ENCODE measurements at regions not wholly inside any gene's neighbourhood (a gene's known extent, or its start where the extent isn't known, plus 50 kb on each side); places are given as distances from the start of the nearest gene placed in this dataset.
"Not testable (repeated sequence)": the region's sequence is repeated elsewhere in the genome, so short reads cannot be mapped to it uniquely, and the experiment has no call there.

DNA sequence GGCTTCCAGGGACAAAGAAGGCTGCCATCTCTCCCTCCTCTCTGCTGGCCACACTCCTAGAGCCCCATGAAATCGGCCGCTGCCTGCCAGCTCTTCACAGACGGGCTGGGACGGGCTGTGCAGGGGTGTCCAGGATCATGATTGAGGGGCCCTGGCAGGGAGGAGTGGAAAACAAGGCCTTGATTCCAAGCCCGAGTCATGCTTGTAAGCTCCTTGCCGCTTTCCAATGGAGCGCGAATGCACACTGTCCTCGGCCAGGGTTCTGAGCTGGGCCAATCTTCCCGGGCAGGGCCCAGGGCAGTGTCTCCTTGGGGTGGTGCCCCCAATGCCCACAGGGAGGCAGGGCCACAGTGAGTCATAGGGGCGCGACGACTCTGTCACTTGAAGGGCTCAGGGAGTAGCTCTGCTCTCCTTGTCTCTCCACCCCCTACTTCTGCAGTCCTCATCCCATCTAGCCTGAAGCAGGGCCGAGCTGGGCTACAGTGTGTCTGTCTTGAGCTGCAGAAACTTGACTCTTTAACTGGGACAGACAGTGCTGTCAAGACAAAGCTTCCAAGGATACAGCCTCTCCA, 186.2 kb upstream of the SVIL start:
- no peak for DNase-seq

DNA sequence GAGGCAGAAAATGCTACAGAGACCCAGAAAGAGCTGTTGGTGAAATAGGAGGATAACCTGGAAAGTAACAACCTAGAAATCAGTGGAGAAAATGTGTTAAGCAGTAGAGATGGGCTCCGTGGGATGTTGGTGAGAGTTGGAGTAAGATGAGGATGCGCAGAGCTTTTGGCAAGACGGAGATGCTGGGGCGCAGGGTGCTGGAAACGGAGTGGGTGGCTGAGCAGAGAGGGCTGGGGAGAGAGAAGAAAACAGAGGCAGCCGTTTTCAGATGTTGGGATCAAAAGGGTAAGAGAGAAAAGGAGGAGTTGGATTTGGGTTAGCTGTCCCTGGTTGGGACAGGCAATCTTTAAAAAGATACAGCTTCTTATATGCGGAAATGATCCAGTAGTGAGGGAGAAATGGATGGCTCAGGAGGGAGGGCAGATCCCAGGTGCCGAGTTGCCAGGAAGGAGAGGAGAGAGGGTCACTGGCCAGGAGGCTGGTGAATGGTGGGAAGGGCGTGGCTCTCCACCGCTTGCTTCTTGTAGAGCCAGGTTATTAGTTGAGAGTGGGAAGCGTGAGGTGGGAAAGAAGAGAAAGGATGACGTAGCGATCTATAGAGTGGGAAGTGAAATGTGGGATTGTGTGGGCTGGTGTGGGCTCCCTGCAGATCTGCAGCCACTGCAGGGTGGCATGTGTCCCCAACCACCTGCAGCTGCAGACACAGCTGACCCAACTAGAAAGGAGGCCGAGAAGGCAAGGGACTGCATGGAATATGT, 182.2 kb upstream of the SVIL start:
- no peak for DNase-seq

DNA sequence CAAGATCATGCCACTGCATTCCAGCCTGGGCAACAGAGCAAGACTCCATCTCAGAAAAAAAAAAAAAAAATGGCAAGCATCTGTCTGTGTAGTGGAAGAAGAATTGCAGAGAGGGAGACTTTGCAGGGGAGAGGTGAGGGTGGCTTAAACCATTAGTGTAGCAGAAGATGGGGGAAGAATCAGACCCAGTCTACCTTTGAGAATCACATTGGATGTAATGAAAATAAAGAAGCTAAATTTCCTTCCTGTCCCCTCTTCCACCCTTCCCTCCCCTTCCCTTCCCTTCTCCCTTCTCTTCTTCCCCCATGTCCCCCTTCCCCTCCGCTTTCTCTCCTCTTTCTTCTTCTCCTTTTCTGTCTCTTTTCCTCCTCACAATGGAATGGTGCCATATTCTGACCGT, 180.8 kb upstream of the SVIL start:
- DNase-seq, result no peak

DNA sequence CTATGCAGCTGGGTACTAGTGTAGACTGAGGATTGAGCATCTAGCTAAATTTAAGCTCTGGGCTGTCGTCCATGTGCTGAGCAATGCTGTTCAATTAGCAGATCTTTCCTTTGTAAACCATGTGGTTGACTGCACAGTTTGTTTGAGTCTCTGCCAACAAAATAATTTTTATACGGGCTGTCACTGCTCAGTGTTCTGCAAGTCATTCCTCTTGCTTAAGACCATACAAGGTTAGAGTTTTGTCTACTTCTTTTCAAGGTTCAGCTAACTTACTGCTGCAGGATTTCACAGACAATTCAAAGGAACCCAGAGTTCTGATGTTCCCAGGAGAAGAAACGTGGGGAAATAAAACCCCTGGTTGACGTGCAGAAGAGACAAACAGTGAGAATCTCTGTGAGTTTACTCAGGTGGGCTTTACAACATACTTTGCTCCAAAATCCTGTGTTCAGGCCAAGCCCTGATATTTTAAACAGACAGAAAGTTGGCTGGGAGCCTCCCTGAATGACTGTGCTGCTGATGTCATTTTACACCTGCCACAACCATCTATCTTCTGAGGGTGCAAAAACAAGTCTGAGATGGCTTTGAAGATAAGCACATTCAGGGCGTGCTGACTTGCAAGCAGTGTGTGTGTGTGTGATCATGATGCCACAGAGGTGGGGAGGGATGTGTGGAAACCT, 177.1 kb upstream of the SVIL start:
- DNase-seq, result no peak

DNA sequence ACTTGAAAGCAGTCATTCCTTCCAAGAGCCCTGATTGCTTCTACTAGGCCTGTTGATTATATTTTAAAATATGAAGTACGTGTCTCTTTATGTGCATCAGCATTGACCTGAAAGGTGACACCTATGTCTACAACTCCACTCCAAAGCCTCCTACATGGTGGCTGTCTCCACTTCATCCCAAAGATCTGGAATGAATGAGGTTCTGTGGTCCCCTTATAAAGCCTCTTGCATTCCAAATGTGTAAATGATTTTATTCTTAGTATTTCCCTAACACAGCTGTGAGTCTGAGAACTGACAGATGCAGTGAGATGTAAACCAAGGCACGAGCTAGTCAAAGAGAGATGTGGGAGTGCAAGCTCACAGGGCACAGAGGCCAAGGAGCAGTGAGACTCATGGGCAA, 176.0 kb upstream of the SVIL start:
- DNase-seq, result no peak

DNA sequence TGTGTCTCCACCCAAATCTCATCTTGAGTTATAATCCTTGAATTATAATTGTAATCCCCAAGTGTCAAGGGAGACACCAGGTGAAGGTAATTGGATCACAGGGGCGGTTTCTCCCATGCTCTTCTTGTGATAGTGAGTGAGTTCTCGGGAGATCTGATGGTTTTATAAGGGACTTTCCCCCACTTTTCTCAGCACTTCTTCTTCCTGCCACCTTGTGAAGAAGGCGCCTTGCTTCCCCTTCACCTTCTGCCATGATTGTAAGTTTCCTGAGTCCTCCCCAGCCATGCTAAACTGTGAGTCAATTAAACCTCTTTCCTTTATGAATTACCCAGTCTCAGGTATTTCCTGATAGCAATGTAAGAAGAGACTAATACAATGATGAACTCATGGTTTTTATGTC, 175.5 kb upstream of the SVIL start:
- not testable (repeated sequence) for DNase-seq

DNA sequence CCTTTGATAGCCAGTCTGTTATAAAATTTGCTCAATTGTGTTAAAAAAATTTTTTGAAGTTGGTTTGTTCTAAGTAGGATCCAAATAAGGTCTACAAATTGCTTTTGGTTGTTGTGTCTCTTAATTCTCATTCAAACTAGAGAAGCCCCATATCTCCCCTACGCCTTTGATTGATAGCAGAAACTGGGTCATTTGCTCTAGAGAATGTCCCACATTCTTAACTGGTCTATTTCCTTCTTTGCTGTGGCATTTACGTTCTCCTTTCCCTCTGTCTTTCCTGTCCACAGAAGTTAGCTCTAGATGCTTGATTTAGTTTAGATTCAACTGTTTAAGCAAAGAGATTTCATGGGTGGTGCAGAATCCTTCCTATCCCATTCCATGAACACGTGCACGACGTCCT, 174.6 kb upstream of the SVIL start:
- DNase-seq, result no peak

DNA sequence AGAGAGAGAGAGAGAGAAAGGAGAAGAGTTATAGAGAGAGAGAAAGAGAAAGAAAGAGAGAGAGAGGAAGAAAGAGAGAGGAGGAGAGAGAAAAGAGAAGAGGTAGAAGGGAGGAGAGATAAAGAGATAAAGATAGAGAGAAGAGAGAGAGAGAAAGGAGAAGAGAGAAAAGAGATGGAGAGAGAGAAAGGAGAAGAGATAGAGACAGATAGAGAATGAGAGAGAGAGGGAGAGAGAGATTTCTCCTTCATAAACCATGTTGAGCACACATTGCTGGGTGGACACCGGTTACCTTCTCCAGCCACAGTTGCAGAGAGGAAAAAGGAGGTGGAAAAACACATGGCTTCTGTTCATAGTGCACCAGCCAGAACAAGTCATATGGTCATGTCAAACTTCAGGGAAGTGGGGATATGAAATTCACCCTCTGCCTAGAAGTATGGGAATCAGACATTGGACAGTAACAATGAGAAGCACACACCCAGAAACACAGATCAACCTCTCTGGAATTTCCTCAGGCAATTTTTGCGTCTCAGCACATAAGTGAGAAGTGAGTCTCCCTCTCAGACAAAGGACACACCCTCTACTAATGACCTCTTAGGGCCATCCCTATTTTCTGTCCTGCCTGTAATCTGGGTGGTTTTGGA, 172.5 kb upstream of the SVIL start:
- no peak for DNase-seq

DNA sequence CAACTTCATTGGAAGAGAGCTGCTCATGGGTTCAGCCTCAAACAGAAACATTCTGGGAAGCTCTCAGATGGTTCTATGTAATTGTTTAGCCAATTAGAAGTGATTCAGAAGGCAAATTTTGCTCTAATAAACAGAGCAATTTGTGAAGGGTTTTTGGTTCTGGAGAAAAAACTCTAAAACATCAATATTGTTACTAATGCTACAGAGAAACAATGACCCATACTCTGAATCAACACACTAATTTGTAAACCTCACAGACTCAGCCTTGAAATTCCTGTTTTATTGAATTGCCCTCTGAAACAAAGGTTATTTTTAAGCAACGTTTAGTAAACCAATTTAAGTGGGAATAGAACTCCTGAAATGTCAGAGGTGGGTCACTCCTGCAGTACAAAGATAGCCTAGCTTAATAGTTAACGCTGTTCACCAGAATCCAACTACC, 171.6 kb upstream of the SVIL start:
- no peak for DNase-seq

DNA sequence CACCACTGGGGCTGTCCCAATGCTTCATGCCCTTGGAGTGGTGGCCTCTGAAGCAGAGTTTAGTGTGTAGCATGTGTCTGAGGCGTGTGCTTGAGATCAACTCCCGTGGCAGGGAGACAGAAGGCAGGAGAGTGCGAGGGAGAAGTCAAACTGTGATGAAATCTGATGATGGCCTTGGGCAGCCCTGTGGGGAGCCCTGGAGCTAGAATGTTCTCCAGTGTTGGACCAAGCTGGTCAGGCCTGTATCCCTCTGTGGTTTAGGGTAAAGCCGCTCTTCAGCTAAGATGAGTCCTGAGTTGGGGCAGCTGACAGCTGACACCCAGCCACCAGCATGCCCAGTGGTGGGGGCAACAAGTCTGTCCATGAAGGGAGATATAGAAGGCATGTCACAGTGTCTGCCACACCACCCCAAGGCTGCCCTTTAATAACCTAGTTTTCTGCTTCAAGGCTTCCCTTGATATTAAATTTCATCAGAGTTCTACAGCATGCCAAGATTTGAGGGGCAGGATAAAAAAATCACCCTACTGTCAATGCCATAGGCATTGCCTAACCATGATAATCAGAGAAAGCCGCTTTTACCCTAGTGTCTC, 170.5 kb upstream of the SVIL start:
- DNase-seq, result no peak

DNA sequence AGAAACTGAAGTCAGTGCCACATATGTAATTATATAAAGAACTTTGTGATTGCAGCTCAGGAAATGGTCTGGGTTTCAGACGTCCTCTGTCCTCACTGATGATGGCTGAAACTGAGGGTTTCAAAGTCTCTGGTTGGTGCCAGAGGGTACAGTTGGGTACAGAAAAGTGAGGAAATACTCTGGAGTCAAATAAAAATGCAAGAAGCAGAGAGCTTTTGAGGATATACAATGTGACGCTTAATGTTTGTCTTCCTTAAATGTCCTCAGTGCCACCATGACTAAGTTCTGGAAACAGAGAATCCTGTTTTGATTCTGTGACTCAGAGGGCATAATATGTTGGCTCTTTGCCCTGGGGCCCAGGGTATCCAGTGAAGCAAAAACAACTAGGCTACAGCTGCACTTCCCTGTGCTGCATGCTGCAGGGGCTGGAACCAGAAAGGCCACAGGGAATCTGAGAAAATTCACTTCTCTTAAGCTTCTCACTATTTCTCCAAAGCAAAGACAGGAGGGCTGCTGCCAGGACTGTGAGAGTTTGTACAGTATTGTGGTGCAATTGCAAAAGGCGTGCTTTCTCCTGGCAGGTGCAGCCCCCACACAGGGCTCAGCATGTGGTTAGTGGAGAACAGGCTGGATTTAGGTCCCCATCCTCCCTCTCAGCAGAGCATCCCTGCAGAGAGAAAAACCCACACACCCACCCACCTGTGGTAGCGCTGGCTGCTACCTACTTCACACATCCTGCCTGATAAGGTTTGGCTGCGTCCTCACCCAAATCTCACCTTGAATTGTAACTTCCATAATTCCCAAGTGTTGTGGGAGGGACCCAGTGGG, 169.5 kb upstream of the SVIL start:
- DNase-seq, result no peak

DNA sequence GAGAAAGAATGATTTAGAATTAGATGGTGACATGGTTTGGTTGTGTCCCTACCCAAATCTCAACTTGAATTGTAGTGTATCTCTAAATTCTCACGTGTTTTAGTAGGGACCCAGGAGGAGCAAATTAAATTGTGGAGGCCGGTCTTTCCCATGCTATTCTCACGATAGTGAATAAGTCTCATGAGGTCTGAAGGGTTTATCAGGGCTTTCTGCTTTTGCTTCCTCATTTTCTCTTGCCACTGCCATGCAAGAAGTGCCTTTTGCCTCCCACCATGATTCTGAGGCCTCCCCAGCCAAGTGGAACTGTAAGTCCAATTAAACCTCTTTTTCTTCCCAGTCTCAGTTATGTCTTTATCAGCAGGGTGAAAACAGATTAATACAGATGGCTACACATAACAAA, 167.4 kb upstream of the SVIL start:
- no peak for DNase-seq

DNA sequence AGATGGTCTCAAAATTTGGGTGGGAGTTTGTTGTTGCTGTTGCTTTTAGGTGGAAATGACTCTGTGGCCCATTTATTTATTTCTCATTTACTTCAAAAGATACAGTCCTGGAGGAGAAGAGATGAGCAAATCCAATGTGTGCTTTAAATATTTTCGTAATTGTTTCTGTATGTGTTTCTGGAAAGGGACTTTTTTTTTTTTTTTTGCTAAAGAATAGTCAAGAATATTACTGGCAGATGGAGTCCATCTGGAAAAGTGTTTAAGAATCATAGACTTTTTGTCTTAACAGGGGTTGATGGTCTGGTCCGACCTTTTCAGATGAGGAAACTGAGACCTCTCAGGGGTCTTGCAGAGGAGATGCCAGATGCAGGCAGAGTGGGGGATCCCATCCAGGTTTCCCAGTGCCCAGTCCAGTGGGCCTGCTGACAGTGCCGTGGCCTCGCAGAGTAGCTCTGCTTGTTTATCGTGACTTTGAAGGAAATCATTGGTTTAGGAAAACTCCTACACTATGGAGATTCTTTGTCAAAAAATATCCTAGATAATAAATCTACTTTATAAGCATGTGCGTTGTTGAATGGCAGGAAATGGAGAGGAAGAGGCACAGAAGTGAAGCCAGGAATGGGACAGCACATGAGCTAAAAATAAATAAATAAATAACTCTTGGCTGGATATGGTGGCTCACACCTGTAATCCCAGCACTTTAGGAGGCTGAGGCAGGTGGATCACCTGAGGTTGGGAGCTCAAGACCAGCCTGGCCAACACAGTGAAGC, 164.3 kb upstream of the SVIL start:
- DNase-seq, result no peak

DNA sequence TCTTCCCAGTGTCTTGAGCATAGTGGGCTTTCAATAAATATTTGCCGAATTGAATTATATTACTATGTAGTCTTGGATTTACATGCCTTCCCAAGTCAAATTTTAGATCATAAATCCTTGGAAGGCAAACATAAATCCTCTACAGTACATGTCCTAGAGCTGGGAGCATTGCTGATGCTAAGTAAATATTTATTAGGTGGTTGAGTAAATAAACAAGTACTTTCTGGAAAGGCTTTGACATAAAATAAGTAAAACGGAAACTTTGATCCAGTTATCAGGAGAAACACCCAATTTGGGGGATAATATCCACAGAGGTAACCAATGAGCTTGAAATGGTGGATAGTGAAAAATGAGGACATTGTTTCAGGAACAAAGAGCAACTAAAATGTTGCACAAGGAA, 162.8 kb upstream of the SVIL start:
- no peak for DNase-seq

DNA sequence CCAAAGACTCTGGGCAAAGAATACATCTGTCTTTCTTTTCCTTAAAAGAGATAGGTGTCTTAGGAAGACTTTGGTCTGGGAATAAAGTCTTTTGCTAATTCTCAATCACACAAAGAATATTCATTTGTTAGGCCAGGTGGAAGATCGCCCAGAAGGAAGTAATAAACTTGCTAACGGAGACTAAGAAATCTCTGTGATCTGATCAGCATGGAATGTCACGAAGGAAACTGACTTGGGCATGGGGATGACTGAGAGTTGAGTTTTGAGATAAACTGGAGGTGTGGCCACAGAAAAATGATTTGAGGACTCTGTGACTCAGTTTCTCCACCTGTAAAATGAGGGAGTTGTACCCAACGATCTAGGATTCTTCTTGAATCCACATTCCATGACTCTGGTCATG, 161.1 kb upstream of the SVIL start:
- DNase-seq, result no peak

DNA sequence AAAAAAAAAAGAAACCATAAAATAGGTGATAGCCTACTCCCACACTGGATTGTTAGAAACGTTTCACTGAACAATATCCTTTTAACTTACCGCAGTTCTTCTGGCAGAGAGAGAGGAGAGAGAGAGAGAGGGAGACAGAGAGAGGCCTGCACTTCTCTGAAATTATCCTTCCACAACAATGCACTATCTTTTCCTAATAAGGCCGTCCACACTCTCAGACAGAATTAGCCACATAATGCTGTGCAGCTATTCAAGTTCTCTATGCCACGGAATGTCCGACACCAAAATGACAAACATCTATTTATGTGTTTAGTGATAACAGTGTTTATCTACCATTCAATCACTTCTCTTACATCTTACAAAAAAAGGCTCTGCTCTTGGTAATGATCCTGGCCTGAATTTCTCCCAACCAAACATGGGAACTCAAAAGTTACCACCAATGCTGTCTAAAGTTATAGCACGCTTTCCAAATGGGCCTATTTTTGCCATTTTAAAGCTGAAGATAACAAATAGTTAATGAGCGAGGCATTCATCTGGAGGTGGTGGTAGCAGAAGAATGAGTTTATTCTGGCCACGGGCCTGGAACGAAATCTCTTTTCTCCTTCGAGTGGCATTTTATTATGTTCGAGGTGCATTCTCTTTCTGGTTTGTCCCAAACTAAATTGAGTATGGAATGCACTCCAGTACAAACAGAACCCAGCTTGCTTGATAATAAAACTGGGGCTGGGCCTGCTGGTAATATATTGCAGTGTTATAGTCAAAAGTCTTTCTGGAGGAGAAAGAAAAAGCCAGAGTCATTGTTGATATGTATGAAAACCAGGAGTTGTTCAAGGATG, 160.2 kb upstream of the SVIL start:
- DNase-seq, result no peak

DNA sequence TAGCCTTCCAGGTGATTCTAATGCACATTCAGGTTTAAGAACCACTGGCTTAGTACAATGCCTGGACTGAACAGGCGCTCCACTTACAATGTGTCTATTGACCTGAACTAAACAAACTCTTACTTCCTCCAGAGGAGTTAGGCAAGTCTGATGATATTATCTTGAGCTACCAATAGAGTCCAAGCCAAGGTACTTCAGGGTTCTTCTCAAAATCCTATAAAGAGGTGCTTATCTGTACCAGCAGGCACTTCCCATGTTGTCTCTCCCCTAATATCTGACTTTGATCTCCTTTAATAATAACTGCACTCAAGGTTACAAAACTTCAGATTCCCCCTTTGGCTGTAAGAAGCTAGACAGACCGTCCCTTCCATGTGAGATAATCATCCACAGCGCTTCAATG, 157.0 kb upstream of the SVIL start:
- DNase-seq, result no peak

DNA sequence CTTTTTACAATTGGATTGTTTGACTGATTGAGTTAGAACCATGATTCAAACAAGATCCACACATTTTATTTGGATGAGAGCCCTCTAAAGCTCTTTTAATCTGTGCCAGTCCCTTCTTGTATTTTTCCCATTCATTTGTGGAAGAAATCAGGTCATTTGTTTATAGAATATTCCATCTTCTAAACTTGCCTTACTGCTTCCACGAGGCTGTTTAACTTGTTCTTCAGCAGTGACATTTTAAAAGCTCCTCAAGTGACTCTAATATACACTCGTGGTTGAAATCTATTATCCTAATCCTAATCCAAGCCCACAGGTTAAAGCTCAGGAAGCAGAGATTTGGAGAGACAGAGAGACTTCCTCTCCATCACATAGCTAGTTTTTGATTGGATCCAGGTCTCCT, 155.4 kb upstream of the SVIL start:
- no peak for DNase-seq

DNA sequence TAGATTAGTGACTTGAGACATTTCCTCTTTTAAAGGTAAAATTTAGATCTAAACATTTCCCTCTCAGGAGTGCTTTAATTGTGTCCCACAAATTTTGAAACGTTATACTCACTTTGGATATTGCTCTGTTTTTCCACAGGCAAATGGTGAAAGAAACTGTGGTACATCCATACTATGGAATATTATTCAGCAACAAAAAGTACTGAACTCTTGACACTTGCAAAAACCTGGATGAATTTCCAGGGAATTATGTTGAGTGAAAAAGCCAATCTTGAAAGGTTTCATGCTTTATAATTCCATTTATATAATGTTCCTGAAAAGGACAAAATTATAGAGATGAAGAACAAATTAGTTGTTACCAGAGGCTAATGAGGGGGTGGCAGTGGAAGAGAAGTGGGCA, 153.3 kb upstream of the SVIL start:
- DNase-seq, result no peak

DNA sequence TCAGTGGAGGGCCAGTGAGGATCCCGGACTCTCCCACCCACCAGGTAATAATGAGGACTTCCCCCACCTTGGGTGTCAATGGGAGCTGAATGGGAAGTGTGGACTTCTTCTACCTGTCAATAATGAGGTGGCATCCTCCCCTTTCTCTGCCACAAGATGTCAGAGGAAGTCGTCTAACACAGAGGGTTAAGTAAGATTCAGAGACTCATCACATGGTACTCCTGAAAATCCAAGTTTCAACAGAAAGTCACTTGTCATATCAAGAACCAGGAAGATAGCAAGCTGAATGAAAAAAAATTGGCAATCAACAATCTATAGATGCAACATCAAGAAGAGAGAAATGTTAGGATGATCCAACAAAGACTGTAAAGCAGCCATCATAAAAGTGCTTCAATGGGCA, 150.9 kb upstream of the SVIL start:
- no peak for DNase-seq
